ENCODE measurements at regions not wholly inside any gene's neighbourhood (a gene's known extent, or its start where the extent isn't known, plus 50 kb on each side); places are given as distances from the start of the nearest gene placed in this dataset.

DNA sequence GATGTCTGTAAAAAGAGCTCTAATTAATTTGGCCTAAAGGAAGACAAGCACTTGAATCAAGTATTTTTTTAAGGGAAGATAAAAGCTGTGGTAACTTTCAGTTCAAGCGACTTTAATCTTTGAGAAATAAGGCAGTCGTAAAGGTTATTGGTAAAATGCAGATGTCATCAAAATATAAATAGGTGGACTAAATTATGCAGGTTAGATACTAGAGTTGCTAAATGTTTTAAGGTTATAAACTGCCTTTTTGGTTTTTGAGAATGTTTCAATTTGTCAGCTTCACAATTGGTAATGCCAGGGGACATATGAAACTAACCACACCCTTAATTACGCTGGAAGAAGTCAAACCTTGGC, 159.5 kb upstream of the OLIG3 start:
- in situ Hi-C loops (cut with MboI; ENCODE audit: low sequenced_read_pairs) = no loop called here

DNA sequence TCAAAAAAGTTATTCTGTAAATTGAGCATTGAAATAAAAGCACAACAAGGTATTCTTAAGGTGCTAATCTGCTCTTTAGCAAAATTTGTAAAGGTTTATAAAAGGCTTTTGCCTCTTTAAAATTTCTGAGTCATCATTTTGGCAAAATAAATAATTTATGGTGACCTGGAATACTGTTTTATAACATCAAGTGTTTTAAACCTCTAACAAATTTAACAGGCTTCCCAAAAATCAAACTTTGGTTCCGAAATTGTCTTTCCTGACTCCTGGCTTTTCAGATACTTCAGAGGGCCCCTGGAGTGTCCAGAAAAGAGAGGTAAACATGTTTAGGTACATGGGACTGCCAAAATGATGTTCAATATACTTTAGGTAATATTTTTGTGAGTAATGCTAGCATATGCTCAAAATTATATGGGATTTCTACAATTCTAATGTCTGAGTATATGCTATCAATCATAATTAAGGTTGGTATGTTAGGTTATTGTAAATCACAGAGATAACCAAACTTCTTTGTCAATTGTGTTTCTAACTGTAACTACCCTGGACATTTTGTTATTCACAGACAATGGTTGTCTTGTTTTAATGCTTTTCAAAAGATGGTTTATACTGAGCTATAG, 160.3 kb upstream of the OLIG3 start:
- in situ Hi-C loops (cut with MboI; ENCODE audit: low sequenced_read_pairs) = no loop called here

DNA sequence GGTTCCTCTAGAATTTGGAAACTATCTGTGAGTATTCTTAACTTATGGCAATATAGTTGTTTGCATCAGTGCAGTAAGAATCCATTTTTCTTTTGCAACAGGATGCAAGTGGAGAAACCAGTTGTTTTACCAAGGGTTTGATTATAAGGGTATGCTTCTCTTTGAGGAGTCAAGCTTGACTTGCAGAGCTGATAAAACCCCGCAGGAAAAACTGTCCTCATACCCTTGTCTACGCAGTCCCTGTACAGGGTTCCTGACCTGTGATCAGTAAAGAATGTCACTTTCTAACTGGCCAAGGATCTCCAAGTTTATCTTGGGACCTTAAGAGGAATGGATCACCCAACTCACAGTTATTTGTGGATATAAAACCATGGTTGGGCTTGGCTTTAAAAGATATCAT, 161.1 kb upstream of the OLIG3 start:
- in situ Hi-C loops (cut with MboI; ENCODE audit: low sequenced_read_pairs) = no loop called here

- in situ Hi-C loops (cut with MboI; ENCODE audit: low sequenced_read_pairs) = no loop called here
Measured at GRCh38 chr6:137656735-137657134, 162.5 kb upstream of the OLIG3 start.

- in situ Hi-C loops (cut with MboI; ENCODE audit: low sequenced_read_pairs) = no loop called here
Measured at GRCh38 chr6:137657351-137657911, 163.2 kb upstream of the OLIG3 start.

GRCh38 chr6:137658287-137658686, 164.1 kb upstream of the OLIG3 start:
- in situ Hi-C loops (cut with MboI; ENCODE audit: low sequenced_read_pairs) = no loop called here

- in situ Hi-C loops (cut with MboI; ENCODE audit: low sequenced_read_pairs) = no loop called here
Measured at GRCh38 chr6:137659871-137660270, 165.7 kb upstream of the OLIG3 start.

DNA sequence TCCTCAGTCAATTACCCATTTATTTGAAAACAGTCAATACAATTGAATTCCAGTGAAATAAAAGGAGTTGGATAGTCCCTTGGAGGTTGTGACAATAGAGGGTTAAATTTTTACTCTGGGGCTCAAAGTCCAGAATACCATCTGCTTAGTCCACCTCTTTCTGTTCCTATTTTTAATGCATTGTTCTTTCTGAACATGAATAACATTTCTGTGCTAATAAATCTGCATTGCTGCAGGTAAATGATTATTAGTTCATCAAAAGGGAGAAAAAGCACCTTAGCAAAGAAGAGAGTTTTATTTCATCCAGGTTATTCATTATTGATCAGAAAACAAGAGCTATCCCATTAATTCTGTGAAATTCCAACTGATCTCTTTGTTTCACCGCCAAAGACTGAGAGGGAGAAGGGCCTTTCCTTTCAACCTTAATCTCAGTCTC, 166.1 kb upstream of the OLIG3 start:
- in situ Hi-C loops (cut with MboI; ENCODE audit: low sequenced_read_pairs) = no loop called here

DNA sequence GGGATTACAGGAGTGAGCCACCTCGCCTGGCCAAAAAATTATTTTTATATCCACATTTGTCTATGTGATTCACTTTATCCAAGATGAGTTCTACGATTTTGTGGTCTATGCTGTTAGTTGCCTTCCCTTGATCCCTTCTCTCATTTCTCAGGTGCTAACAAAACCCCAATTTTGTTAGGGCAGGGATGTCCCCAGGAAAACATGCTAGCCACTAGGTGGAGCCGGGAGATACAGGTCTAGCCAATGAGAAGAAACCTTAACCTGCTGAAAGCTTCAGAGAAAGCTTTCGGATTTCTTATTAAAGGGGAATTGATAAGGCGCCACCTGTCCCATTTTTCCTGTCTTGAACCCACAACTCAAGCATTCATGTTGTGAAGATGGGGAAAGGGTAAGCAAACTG, 167.4 kb upstream of the OLIG3 start:
- in situ Hi-C loops (cut with MboI; ENCODE audit: low sequenced_read_pairs) = no loop called here

- in situ Hi-C loops (cut with MboI; ENCODE audit: low sequenced_read_pairs) = no loop called here
Measured at GRCh38 chr6:137664183-137664582, 170.0 kb upstream of the OLIG3 start.

DNA sequence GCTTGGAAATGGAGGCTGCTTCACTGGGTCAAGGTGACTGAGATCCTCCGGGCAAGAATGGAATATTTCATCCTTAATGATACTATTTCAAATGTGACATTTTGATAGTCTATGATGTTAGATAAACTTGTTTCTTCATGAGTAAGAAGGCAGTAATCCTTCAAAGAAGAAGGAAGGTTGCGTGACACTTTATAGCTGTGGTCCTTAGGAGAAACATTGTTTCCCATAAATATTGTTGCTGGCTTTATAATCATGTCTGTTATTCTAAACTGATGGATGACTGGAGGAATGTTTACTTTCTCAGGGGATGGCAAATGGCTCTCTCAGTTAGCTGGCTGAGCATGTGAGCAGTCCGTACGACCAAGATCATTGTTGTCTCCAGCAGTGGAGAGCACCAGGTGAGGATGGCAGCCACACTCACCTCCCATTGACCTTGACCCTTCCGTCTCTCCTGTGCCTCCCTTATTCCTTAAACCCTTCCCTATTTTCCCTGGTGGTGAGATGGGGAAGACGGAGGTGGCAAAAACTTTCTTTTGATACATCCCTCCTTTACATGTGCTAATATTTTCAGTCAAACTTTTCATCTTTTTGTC, 171.2 kb upstream of the OLIG3 start:
- in situ Hi-C loops (cut with MboI; ENCODE audit: low sequenced_read_pairs) = no loop called here

- in situ Hi-C loops (cut with MboI; ENCODE audit: low sequenced_read_pairs) = no loop called here
Measured at GRCh38 chr6:137666202-137666774, 172.1 kb upstream of the OLIG3 start.

GRCh38 chr6:137673603-137674002, 179.4 kb upstream of the OLIG3 start:
- in situ Hi-C loops (cut with MboI; ENCODE audit: low sequenced_read_pairs) = no loop called here

DNA sequence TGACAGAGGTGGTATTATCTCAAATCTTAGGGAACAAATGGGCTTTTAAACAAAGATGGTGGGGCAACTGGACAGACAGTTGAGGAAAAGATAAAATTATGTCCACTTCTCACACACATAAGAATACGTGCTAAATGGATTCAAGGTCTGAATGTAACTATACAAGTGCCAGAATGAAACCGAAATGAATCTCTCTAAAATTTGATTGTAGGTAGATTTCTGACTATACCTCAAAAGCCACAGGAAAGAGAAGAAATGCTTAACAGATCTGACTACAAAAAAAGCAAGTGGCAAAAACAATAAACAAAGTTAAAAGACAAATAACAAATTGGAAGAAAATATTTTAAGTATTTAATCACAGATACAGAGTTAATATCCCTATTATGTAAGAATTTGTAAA, 182.7 kb upstream of the OLIG3 start:
- in situ Hi-C loops (cut with MboI; ENCODE audit: low sequenced_read_pairs) = loop anchor here (25.0 kb wide), 1 partner anchor 435 kb away; the partner anchor contains the start of gene PERP

DNA sequence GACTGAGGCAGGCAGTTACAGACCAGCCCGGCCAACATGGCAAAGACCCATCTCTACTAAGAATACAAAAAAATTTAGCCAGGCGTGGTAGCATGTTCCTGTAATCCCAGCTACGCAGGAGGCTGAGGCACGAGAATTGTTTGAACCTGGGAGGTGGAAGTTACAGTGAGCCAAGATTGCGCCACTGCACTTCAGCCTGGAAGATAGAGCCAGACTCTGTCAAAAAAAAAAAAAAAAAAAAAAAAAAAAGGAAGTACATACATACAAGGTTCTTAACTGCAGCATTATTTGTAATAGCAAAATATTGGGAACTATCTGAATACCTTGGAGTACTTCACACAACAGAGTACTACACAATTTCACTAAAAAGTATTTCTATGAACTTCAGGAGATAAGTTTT, 183.5 kb upstream of the OLIG3 start:
- in situ Hi-C loops (cut with MboI; ENCODE audit: low sequenced_read_pairs) = loop anchor here (25.0 kb wide), 1 partner anchor 435 kb away; the partner anchor contains the start of gene PERP

- in situ Hi-C loops (cut with MboI; ENCODE audit: low sequenced_read_pairs) = loop anchor here (25.0 kb wide), 1 partner anchor 434 kb away; the partner anchor contains the start of gene PERP
Measured at GRCh38 chr6:137678451-137678850, 184.3 kb upstream of the OLIG3 start.

GRCh38 chr6:137680705-137681346, 186.2 kb upstream of the TNFAIP3 start:
- in situ Hi-C loops (cut with MboI; ENCODE audit: low sequenced_read_pairs) = loop anchor here (25.0 kb wide), 1 partner anchor 431 kb away; the partner anchor contains the start of gene PERP

GRCh38 chr6:137681445-137682009, 185.5 kb upstream of the TNFAIP3 start:
- in situ Hi-C loops (cut with MboI; ENCODE audit: low sequenced_read_pairs) = loop anchor here (25.0 kb wide), 1 partner anchor 431 kb away; the partner anchor contains the start of gene PERP

DNA sequence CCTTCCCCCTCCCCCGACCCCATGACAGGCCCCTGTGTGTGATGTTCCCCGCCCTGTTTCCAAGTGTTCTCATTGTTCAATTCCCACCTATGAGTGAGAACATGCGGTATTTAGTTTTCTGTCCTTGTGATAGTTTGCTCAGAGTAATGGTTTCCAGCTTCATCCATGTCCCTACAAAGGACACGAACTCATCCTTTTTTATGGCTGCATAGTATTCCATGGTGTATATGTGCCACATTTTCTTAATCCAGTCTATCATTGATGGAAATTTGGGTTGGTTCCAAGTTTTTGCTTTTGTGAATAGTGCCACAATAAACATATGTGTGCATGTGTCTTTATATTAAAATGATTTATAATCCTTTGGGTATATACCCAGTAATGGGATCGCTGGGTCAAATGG, 184.4 kb upstream of the TNFAIP3 start:
- in situ Hi-C loops (cut with MboI; ENCODE audit: low sequenced_read_pairs) = loop anchor here (25.0 kb wide), 1 partner anchor 430 kb away; the partner anchor contains the start of gene PERP

DNA sequence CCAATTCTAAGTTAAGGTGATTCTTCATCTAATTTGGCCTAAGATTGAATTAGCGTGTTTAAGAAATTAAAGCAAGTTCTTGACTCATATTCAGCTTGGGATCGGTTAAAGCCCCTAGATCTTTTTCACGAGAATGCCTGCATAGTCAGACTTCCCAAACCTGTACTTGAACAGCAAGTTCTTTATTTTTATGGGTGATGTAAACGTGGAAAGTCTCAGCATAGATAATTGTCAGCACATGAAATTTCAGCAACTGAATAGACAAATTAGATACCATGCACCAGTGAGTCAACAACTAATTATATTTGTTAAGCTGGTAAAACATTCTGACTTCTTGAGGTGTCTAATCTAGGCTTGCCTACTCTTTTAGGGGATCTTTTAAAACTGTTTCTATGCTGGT, 183.1 kb upstream of the TNFAIP3 start:
- in situ Hi-C loops (cut with MboI; ENCODE audit: low sequenced_read_pairs) = loop anchor here (25.0 kb wide), 1 partner anchor 428 kb away; the partner anchor contains the start of gene PERP
